ENCODE measurements at regions not wholly inside any gene's neighbourhood (a gene's known extent, or its start where the extent isn't known, plus 50 kb on each side); places are given as distances from the start of the nearest gene placed in this dataset.

GRCh38 chr3:73216310-73216709, 154.9 kb downstream of the EBLN2 start (continued):
- TF ChIP-seq ZNF318 (IDR thresholded peaks at IDR 0.05; ENCODE audit: borderline replicate concordance in 1 of 2, low read depth in 1 of 2) (no peak), SUPT5H (IDR thresholded peaks at IDR 0.05) (no peak), ZSCAN29 (IDR thresholded peaks at IDR 0.05) (no peak), SMARCA4 (IDR thresholded peaks at IDR 0.05) (no peak), BCLAF1 (IDR thresholded peaks at IDR 0.05; ENCODE audit: borderline replicate concordance in 1 of 2, control insufficient read depth in 1 of 2, low read depth in 2 of 2, low read length in 1 of 2) (no peak)

Data from K562 (cell line).